ENCODE measurements at regions not wholly inside any gene's neighbourhood (a gene's known extent, or its start where the extent isn't known, plus 50 kb on each side); places are given as distances from the start of the nearest gene placed in this dataset.

- TF ChIP-seq, protein P1, sequence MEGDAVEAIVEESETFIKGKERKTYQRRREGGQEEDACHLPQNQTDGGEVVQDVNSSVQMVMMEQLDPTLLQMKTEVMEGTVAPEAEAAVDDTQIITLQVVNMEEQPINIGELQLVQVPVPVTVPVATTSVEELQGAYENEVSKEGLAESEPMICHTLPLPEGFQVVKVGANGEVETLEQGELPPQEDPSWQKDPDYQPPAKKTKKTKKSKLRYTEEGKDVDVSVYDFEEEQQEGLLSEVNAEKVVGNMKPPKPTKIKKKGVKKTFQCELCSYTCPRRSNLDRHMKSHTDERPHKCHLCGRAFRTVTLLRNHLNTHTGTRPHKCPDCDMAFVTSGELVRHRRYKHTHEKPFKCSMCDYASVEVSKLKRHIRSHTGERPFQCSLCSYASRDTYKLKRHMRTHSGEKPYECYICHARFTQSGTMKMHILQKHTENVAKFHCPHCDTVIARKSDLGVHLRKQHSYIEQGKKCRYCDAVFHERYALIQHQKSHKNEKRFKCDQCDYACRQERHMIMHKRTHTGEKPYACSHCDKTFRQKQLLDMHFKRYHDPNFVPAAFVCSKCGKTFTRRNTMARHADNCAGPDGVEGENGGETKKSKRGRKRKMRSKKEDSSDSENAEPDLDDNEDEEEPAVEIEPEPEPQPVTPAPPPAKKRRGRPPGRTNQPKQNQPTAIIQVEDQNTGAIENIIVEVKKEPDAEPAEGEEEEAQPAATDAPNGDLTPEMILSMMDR (IDR thresholded peaks at IDR 0.05): no peak
- no peak for TF ChIP-seq POLR2A (IDR thresholded peaks at IDR 0.05)
Observed at GRCh38 chr6:6824381-6824780, 235.9 kb downstream of the LY86 start.

All from esophagus squamous epithelium (tissue), 4 donors.